Esophagus muscularis mucosa (tissue), 4 donors: ENCODE measurements at regions not wholly inside any gene's neighbourhood (a gene's known extent, or its start where the extent isn't known, plus 50 kb on each side); places are given as distances from the start of the nearest gene placed in this dataset.
"Not testable (repeated sequence)": the region's sequence is repeated elsewhere in the genome, so short reads cannot be mapped to it uniquely, and the experiment has no call there.

ENCODE experiments used
- DNase-seq: peaks from one replicate; pipeline ENCODE4 v3.0.0-alpha.2; 2017; ENCODE audit errors: extremely low spot score
- H3K27ac ChIP-seq, 4 donors: fragments of 200-600 bp; sonication (generic); replicated peaks in 1 of 4; 1 replicate in 3 of 4; 2 replicates in 1 of 4; pipeline ENCODE4 v1.5.1; 2016 to 2019; ENCODE audit warnings: mild to moderate bottlenecking in 1 of 4
- H3K27me3 ChIP-seq, 4 donors: fragments of 200-600 bp; sonication (generic); one replicate each; pipeline versions ENCODE4 v1.5.1 to v1.6.0; 2016 to 2019
- H3K36me3 ChIP-seq, 4 donors: fragments of 200-600 bp; sonication (generic); one replicate each; pipeline ENCODE4 v1.5.1; 2016 to 2019
- H3K4me1 ChIP-seq, 4 donors: fragments of 200-600 bp; sonication (generic); one replicate each; pipeline ENCODE4 v1.5.1; 2016 to 2019
- H3K4me3 ChIP-seq, 4 donors: fragments of 200-600 bp; sonication (generic); 1 replicate in 2 of 4; 2 replicates in 2 of 4; pipeline ENCODE4 v1.5.1; 2016 to 2019; ENCODE audit warnings: mild to moderate bottlenecking in 4 of 4, moderate library complexity in 1 of 4
- H3K9me3 ChIP-seq, 4 donors: fragments of 200-600 bp; sonication (generic); 1 replicate in 3 of 4; 2 replicates in 1 of 4; pipeline ENCODE4 v1.5.1; 2016 to 2019
- EP300 ChIP-seq: sonication (generic); formaldehyde crosslinking; IDR thresholded peaks from one replicate; pipeline ENCODE4 v1.6.1; 2017; ENCODE audit warnings: antibody characterized with exemption
- POLR2A ChIP-seq: fragments of 450-650 bp; IDR thresholded peaks from one replicate; pipeline ENCODE4 v1.6.1; 2017; ENCODE audit warnings: antibody characterized with exemption, moderate library complexity, mild to moderate bottlenecking, low read depth
- POLR2AphosphoS5 ChIP-seq, 2 donors: sonication (generic); formaldehyde crosslinking; IDR thresholded peaks; one replicate each; pipeline ENCODE4 v1.6.1; 2017; ENCODE audit warnings: antibody characterized with exemption in 2 of 2
- WGBS: methylation state at CpG from one replicate; pipeline ENCODE4 v1.1.5; 2018; 5-methylcytosine and 5-hydroxymethylcytosine counted together
- intact Hi-C: fragments of 100-400 bp; cut with DNase I; formaldehyde crosslinking; loops from one replicate; pipeline ENCODE4 v1.15.1; 2023
- TF ChIP-seq, protein P1 (sequence below), 3 experiments: fragments of 200-600 bp in 2 of 3; fragments of 450-650 bp in 1 of 3; sonication (generic) in 2 of 3; IDR thresholded peaks; one replicate each; pipeline ENCODE4 v1.5.1; 2017 to 2019; ENCODE audit warnings: antibody characterized with exemption in 3 of 3, mild to moderate bottlenecking in 2 of 3, moderate library complexity in 1 of 3

DNA sequence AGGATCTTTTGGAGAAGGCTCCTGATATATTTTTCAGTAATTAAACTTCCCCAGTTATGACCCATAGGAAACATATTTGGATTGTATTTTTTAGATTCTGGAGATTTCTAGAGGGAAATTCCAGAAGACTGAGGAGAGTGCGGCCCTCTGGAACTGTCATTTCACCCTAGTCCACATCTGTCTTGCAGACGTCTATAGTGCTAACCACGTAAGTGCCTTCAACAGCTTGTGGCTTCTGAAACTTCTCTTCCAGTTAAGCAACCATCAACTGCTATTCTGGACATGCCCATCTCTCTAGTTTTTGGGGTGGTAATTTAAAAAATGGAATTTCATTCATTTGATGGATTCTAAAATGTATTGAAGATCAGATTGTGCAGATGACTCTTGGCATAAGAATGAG, 1098.8 kb downstream of the TMEM121 start:
- Histone ChIP-seq H3K4me3 (no peak overlapping the region), H3K9me3 (no peaks in the 10 kb centered on the region), H3K27ac (no peak overlapping the region), H3K36me3 (no peaks in the 10 kb centered on the region), H3K4me1 (no peaks in the 10 kb centered on the region), H3K27me3 (peaks cover 0 to 13% (median 0%) of the 10 kb centered on the region in 4 donors)
- 71% methylated on average over 3 of the region's 3 CpGs for WGBS
- TF ChIP-seq, protein P1, sequence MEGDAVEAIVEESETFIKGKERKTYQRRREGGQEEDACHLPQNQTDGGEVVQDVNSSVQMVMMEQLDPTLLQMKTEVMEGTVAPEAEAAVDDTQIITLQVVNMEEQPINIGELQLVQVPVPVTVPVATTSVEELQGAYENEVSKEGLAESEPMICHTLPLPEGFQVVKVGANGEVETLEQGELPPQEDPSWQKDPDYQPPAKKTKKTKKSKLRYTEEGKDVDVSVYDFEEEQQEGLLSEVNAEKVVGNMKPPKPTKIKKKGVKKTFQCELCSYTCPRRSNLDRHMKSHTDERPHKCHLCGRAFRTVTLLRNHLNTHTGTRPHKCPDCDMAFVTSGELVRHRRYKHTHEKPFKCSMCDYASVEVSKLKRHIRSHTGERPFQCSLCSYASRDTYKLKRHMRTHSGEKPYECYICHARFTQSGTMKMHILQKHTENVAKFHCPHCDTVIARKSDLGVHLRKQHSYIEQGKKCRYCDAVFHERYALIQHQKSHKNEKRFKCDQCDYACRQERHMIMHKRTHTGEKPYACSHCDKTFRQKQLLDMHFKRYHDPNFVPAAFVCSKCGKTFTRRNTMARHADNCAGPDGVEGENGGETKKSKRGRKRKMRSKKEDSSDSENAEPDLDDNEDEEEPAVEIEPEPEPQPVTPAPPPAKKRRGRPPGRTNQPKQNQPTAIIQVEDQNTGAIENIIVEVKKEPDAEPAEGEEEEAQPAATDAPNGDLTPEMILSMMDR (IDR thresholded peaks at IDR 0.05): no peak
- TF ChIP-seq POLR2AphosphoS5 (IDR thresholded peaks at IDR 0.05): no peak
- no peak for TF ChIP-seq POLR2A
- no peak for TF ChIP-seq EP300
- intact Hi-C loops: no loop called here
- DNase-seq: no peak

GRCh38 chr14:106626469-106626868, 1100.1 kb downstream of the TMEM121 start:
- H3K4me1 ChIP-seq, H3K27ac ChIP-seq, intact Hi-C loops, H3K36me3 ChIP-seq, DNase-seq, H3K9me3 ChIP-seq, H3K4me3 ChIP-seq: not testable (repeated sequence)
- 38% methylated on average over 4 of the region's 4 CpGs for WGBS
- H3K27me3 ChIP-seq: peaks cover 0 to 25% (median 0%) of the 10 kb centered on the region in 4 donors

GRCh38 chr14:106626942-106627588, 1100.7 kb downstream of the TMEM121 start:
- H3K4me3 ChIP-seq, H3K27ac ChIP-seq, intact Hi-C loops, H3K36me3 ChIP-seq, DNase-seq, H3K4me1 ChIP-seq, H3K9me3 ChIP-seq: not testable (repeated sequence)
- TF ChIP-seq, protein P1 (IDR thresholded peaks at IDR 0.05): peak in 1 of 3 experiments; percentile 19
- peaks cover 0 to 25% (median 0%) of the 10 kb centered on the region in 4 donors for H3K27me3 ChIP-seq
- 42% methylated on average over 12 of the region's 22 CpGs for WGBS

DNA sequence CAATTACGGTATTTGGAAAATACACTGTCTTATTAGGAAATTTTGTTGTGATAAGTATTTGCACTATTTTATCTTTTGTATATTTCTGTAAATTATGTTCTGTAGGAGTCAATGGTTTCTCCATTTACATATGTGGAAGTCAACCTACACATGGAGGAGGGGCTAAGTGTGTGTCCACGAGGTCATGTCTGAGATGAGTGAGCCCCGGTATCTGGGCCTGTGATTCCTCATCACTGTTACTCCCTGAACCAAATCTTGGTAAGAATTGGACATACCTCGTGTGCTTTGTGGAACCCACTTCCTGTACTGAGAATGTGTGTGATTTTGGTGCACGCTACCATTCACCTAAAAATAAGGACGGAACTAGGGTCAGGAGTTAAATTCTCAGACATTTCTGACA, 1105.5 kb downstream of the TMEM121 start:
- TF ChIP-seq, protein P1 (IDR thresholded peaks at IDR 0.05): no peak
- TF ChIP-seq EP300: no peak
- no peak for TF ChIP-seq POLR2AphosphoS5 (IDR thresholded peaks at IDR 0.05)
- no peak for TF ChIP-seq POLR2A
- Histone ChIP-seq H3K27ac (no peak overlapping the region), H3K4me1 (no peaks in the 10 kb centered on the region), H3K36me3 (no peaks in the 10 kb centered on the region), H3K9me3 (no peaks in the 10 kb centered on the region), H3K4me3 (no peak overlapping the region), H3K27me3 (peaks cover 0 to 18% (median 0%) of the 10 kb centered on the region in 4 donors)
- intact Hi-C loops: no loop called here
- DNase-seq: peak; percentile 55
- WGBS: 60% methylated on average over 6 of the region's 6 CpGs

DNA sequence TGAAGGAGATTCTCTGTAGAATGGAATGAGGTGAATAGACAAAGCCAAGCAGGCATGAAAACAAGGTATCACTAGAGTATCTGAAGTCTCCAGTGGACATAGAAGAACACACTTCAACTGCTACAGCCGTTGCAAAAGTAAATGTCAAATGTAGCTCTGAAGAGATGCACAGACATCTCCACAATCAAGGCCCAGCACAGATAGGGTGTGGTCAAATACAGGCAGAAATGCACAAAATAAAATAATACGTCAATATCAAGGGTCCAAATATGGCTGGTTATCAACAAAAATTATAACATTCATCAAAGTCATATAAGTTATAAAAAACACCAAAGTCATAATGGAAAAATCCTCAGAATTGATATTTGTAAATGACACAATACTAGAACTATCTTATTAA, 1107.3 kb downstream of the TMEM121 start:
- H3K4me3 ChIP-seq: no peak overlapping the region
- DNase-seq: peak; percentile 39
- H3K4me1 ChIP-seq: no peaks in the 10 kb centered on the region
- no peak for TF ChIP-seq POLR2AphosphoS5 (IDR thresholded peaks at IDR 0.05)
- TF ChIP-seq EP300: no peak
- TF ChIP-seq, protein P1 (IDR thresholded peaks at IDR 0.05): no peak
- no peak for TF ChIP-seq POLR2A
- H3K36me3 ChIP-seq: no peaks in the 10 kb centered on the region
- H3K27ac ChIP-seq: no peak overlapping the region
- peaks cover 0 to 16% (median 0%) of the 10 kb centered on the region in 4 donors for H3K27me3 ChIP-seq
- WGBS: 69% methylated on average over 2 of the region's 2 CpGs
- intact Hi-C loops: no loop called here
- H3K9me3 ChIP-seq: no peaks in the 10 kb centered on the region
